HCT116 (cell line): ENCODE measurements at regions not wholly inside any gene's neighbourhood (a gene's known extent, or its start where the extent isn't known, plus 50 kb on each side); places are given as distances from the start of the nearest gene placed in this dataset.

ENCODE experiments used
- ATAC-seq: fragments of 200-7000 bp; cut with Tn5 transposase; 2 replicates; pipeline ENCODE4 v1.9.1; 2020; ENCODE audit warnings: mild to moderate bottlenecking, moderate library complexity
- BruUV-seq: library from RNA; stranded (reverse); fragments of 400-500 nt; replicated peaks from 2 replicates; lab custom pipeline; 2021; lab: Mats Ljungman, UMichigan
- CTCF ChIA-PET: fragments of 300-600 bp; sonication (Branson Sonifier 250); formaldehyde crosslinking; loops from one replicate; lab custom pipeline; 2021; ENCODE audit warnings: antibody characterized with exemption; lab: Charles Lee
- POLR2A ChIA-PET: fragments of 300-600, 350-600 bp; sonication (Branson Sonifier 250); formaldehyde crosslinking; loops from one replicate; lab custom pipeline; 2021; ENCODE audit warnings: antibody characterized with exemption; lab: Charles Lee
- RAD21 ChIA-PET, 2 experiments: fragments of 300-600 bp; sonication (Branson Sonifier 250); formaldehyde crosslinking; loops; one replicate each; lab custom pipeline; 2023; ENCODE audit warnings: low total read pairs in 2 of 2; ENCODE audit not compliant: uncharacterized antibody in 2 of 2, unreplicated experiment in 2 of 2, low non-redundant PET in 1 of 2; lab: Charles Lee
- DNase-seq: peaks from one replicate; pipeline ENCODE4 v3.0.0-alpha.2; 2010; ENCODE audit warnings: low read depth, low spot score
- H2AFZ ChIP-seq: fragments of 200-600 bp; shearing (Covaris generic), sonication (generic); 2 replicates; pipeline ENCODE4 v1.6.1; 2017; ENCODE audit warnings: low read depth, mixed run types, mixed read lengths, antibody characterized with exemption, low read length; ENCODE audit not compliant: poor library complexity, severe bottlenecking
- H3K27ac ChIP-seq: 2 replicates; pipeline ENCODE4 v1.5.1; 2012; ENCODE audit warnings: low read depth, low read length
- H3K27me3 ChIP-seq: fragments of 200-600 bp; sonication (generic); 2 replicates; pipeline ENCODE4 v1.6.1; 2016; ENCODE audit warnings: mixed run types, low read length, mixed read lengths; ENCODE audit not compliant: insufficient read depth
- H3K36me3 ChIP-seq, 2 experiments: fragments of 200-500 bp in 1 of 2; fragments of 200-600 bp in 1 of 2; sonication (Bioruptor generic) in 1 of 2; sonication (generic) in 1 of 2; 2 replicates each; pipeline versions ENCODE4 v1.5.1 to v1.6.1; 2014 to 2016; ENCODE audit warnings: low read length in 2 of 2, inconsistent platforms in 1 of 2, mixed read lengths in 1 of 2, mixed run types in 1 of 2; ENCODE audit not compliant: insufficient read depth in 2 of 2, control insufficient read depth in 1 of 2
- H3K4me1 ChIP-seq, 2 experiments: fragments of 200-600 bp in 1 of 2; sonication (generic) in 1 of 2; 2 replicates each; pipeline versions ENCODE4 v1.5.1 to v1.6.1; 2012 to 2017; ENCODE audit warnings: low read length in 2 of 2, inconsistent platforms in 1 of 2, mild to moderate bottlenecking in 1 of 2, mixed read lengths in 1 of 2, mixed run types in 1 of 2, moderate library complexity in 1 of 2; ENCODE audit not compliant: insufficient read depth in 2 of 2, control insufficient read depth in 1 of 2
- H3K4me2 ChIP-seq: fragments of 200-600 bp; sonication (generic); 2 replicates; pipeline ENCODE4 v1.6.1; 2017; ENCODE audit warnings: mixed run types, low read length, mixed read lengths
- H3K4me3 ChIP-seq, 2 experiments: fragments of 200-600 bp in 1 of 2; sonication (generic) in 1 of 2; replicated peaks in 1 of 2; 2 replicates each; pipeline ENCODE4 v1.5.1; 2011 to 2016; ENCODE audit warnings: low read length in 2 of 2, control low read depth in 1 of 2, low read depth in 1 of 2, mild to moderate bottlenecking in 1 of 2, mixed read lengths in 1 of 2, mixed run types in 1 of 2
- H3K79me2 ChIP-seq: fragments of 200-600 bp; sonication (generic); 2 replicates; pipeline ENCODE4 v1.6.1; 2017; ENCODE audit warnings: mild to moderate bottlenecking, mixed run types, low read length, moderate library complexity, mixed read lengths; ENCODE audit not compliant: insufficient read depth
- H3K9ac ChIP-seq: fragments of 200-600 bp; sonication (generic); 2 replicates; pipeline ENCODE4 v1.6.1; 2016; ENCODE audit warnings: low read length, mixed read lengths
- H3K9me2 ChIP-seq: fragments of 200-600 bp; sonication (generic), shearing (Covaris generic); 2 replicates; pipeline ENCODE4 v1.6.1; 2017; ENCODE audit warnings: mixed run types, mild to moderate bottlenecking, moderate library complexity; ENCODE audit not compliant: insufficient read depth
- H3K9me3 ChIP-seq, 2 experiments: fragments of 200-500 bp in 1 of 2; fragments of 200-600 bp in 1 of 2; sonication (Bioruptor generic) in 1 of 2; sonication (generic) in 1 of 2; 2 replicates each; pipeline ENCODE4 v1.6.1; 2014 to 2017; ENCODE audit warnings: low read length in 2 of 2, mixed read lengths in 2 of 2, inconsistent platforms in 1 of 2, low read depth in 1 of 2, mild to moderate bottlenecking in 1 of 2, mixed run types in 1 of 2, moderate library complexity in 1 of 2; ENCODE audit not compliant: control insufficient read depth in 1 of 2, insufficient read depth in 1 of 2
- H4K20me1 ChIP-seq: fragments of 200-600 bp; sonication (generic), shearing (Covaris generic); 2 replicates; pipeline ENCODE4 v1.6.1; 2017; ENCODE audit warnings: mixed run types, mild to moderate bottlenecking, moderate library complexity; ENCODE audit not compliant: insufficient read depth
- CEBPB ChIP-seq: IDR thresholded peaks from 2 replicates; pipeline ENCODE4 v1.6.1; 2012; ENCODE audit warnings: low read depth
- ELF1 ChIP-seq: IDR thresholded peaks from 2 replicates; pipeline ENCODE4 v1.6.1; 2012; ENCODE audit warnings: low read depth, borderline replicate concordance
- EZH2 ChIP-seq: fragments of 200-600 bp; sonication (generic); IDR thresholded peaks from 2 replicates; pipeline ENCODE4 v1.6.1; 2017; ENCODE audit warnings: antibody characterized with exemption, mixed run types
- FOSL1 ChIP-seq: IDR thresholded peaks from 2 replicates; pipeline ENCODE4 v1.6.1; 2012; ENCODE audit warnings: low read depth
- POLR2A ChIP-seq: IDR thresholded peaks from 2 replicates; pipeline ENCODE4 v1.7.0; 2011; ENCODE audit warnings: borderline replicate concordance; ENCODE audit not compliant: insufficient read depth, insufficient read length; ENCODE audit errors: extremely low read depth
- POLR2AphosphoS5 ChIP-seq: IDR thresholded peaks from 2 replicates; pipeline ENCODE4 v1.6.1; 2011; ENCODE audit warnings: mild to moderate bottlenecking, low read depth, low read length, moderate library complexity
- RAD21 ChIP-seq: IDR thresholded peaks from 2 replicates; pipeline ENCODE4 v1.6.1; 2012; ENCODE audit warnings: low read depth, mild to moderate bottlenecking
- SIN3A ChIP-seq: IDR thresholded peaks from 2 replicates; pipeline ENCODE4 v1.6.1; 2012; ENCODE audit warnings: low read depth
- SP1 ChIP-seq: IDR thresholded peaks from 2 replicates; pipeline ENCODE4 v1.6.1; 2012; ENCODE audit warnings: low read depth
- SRF ChIP-seq: IDR thresholded peaks from 2 replicates; pipeline ENCODE4 v1.6.1; 2012; ENCODE audit warnings: low read depth
- ZBTB33 ChIP-seq: IDR thresholded peaks from 2 replicates; pipeline ENCODE4 v1.6.1; 2011; ENCODE audit warnings: mild to moderate bottlenecking, low read length, moderate library complexity; ENCODE audit not compliant: insufficient replicate concordance; ENCODE audit errors: extremely low read depth
- ZFX ChIP-seq: fragments of 450-650 bp; IDR thresholded peaks from 2 replicates; pipeline ENCODE4 v1.6.1; 2017
- intact Hi-C: fragments of 100-400 bp; cut with micrococcal nuclease; formaldehyde crosslinking; loops from 2 replicates; pipeline ENCODE4 v1.10.0; 2022

- Histone ChIP-seq H3K4me3 (no peak overlapping the region), H2AFZ (no peak overlapping the region), H3K4me1 (no peaks in the 10 kb centered on the region), H3K9me3 (peaks cover 10 to 24% of the 10 kb centered on the region in 2 experiments; a peak in 3 of 4 replicates), H3K4me2 (no peak overlapping the region), H3K9me2 (no peaks in the 10 kb centered on the region), H3K79me2 (no peaks in the 10 kb centered on the region), H3K27ac (no peak overlapping the region), H3K27me3 (peaks cover 8% of the 10 kb centered on the region; the same call in 1 of the 2 replicates), H3K9ac (no peak overlapping the region), H3K36me3 (no peaks in the 10 kb centered on the region), H4K20me1 (no peaks in the 10 kb centered on the region)
- ChIA-PET CTCF (no interaction called here), RAD21 (no interaction called here), POLR2A (no interaction called here)
- no peak for TF ChIP-seq SP1
- TF ChIP-seq ELF1: no peak
- no peak for TF ChIP-seq ZBTB33
- TF ChIP-seq SIN3A: no peak
- TF ChIP-seq CEBPB: no peak
- no peak for TF ChIP-seq FOSL1
- no peak for TF ChIP-seq ZFX
- no peak for TF ChIP-seq RAD21
- TF ChIP-seq SRF: no peak
- no peak for TF ChIP-seq POLR2AphosphoS5
- no peak for TF ChIP-seq EZH2
- no peak for TF ChIP-seq POLR2A
- no TSS peak for BruUV-seq
- ATAC-seq (no peak), DNase-seq (no peak)
- intact Hi-C loops: no loop called here
Measured at GRCh38 chr10:30773501-30773900, 143.9 kb upstream of the LYZL2 start.
